Kidney glomerular epithelial cell (primary cell): ENCODE measurements at regions not wholly inside any gene's neighbourhood (a gene's known extent, or its start where the extent isn't known, plus 50 kb on each side); places are given as distances from the start of the nearest gene placed in this dataset.

Experiments used
- DNase-seq: peaks from one replicate; lab custom pipeline; 2025; lab: John Stamatoyannopoulos, UW

DNA sequence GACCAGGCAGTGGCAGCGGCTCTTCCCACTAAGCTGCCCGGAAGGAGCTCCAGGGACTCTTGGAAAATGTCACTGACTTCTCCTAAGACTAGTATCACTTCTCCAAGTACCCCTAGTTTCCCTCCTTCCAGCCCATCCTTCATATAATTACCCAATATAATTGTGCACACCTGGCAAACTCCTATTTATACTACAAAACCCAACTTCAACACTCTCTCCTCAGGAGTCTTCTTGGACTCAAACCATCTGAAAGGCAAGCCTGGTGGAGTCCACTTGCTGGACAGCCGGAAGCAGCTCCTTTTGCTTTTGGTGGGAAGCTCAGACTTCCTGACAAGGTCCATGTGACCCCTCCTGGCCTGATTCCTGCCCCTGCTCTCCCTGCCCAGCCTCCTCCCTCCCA is 955.9 kb downstream of the TBC1D22A start:
- DNase-seq, result no peak

DNA sequence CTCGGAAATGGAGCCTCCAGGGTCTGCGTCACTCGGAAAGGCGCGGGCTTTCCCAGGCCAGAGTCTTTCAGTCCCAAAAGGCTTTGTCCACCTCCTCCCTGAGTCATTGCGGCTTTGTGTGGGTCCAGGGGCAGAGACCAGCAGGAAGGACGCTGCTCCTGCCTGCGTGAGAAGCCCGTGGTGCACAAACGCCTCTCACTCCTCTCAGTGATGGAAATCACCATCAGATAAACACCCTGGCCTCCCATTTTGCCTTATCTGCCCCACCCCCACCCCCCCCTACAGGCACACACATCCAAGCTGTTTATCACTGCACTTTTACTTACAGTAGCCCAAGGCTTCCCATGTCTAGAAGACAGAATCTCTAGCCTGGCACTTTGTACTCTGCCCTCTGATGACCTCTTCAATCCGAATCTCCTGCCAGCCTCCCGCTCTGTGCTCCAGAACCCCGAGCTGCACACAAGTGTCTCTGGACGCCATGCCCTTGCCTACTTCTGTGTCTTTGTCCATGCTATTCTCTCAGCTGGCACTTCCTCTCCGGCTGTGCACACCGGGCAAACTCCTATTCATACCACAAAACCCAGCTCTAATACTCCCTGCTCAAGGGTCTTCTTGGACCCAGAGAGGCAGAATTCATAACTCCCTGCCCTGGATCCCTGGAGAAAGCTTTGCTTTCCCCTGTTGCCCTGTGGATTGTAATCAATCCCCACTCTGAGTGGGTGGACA is 954.6 kb downstream of the TBC1D22A start:
- DNase-seq, result no peak

DNA sequence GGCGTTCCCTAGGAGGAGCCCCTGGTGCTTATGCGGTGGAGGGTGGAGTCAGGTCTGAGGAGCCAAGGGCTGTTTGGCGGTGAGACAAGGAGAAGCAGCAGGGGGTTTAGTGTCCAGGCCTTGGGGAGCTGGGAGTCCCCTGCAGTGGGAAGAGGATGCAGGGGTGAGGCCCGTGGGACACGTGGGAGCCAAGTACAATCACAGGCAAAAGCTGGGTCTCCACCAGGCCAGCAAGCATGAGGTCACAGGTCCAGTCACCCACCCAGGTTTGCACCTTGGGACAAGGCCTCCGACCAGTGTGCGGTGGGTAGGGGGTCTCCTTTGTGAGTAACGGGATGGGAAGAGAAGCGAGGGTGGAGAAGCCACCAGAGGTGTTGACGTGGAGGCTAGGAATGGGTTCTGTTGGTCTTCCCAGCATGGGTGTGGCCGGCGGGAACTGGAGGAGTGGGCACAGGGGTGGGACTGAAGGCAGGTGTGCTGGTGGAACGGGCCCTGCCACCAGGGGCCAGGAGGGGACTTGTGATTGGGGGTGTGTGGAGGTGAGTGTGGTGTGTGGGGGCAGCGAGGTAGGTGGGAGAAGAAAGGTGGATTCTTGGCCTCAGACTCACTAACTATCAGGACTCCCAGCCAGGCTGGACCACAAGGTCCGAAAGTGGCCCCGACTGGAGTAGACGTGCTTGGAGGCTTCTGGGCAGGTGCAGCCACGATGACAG is 953.6 kb downstream of the TBC1D22A start:
- DNase-seq, result no peak

DNA sequence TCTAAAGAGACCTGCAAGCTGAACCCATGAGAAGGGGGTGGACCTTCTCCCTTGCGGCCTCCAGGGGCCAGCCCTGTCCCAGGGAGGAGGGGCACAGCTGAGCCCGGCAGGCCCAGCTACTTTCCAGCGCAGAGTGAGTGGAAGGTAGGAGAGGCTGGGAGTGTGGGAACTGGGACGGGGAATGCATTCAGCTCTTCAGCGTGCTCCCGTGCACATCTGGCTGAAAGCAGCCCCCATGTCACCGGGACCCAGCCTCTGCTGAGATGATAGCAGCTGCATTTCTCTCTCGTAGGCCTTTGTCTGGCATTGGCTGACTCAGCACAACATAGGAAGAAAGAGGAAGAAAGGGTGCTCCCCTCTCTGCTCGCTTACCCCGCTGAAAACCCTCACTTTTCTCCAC is 951.5 kb downstream of the TBC1D22A start:
- no peak for DNase-seq

DNA sequence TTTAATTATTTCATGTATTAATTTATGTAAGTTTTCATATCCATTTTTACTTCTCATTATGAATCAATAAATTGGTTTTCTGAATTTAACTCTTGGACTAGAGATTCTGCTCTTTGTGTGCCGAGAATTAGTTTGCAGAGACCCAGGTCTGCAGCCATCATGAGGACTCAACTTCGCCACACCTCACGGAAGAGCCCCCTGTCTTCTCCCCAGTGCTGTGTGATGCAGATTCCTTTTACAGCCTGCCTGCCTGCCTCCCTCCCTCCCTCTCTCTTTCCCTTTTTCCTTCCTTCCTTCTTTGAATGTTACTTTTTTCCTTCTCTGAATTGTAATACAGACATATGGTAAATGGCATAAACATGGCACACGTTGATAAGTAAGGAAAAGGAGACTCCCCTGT is 947.7 kb downstream of the TBC1D22A start:
- DNase-seq, result no peak

DNA sequence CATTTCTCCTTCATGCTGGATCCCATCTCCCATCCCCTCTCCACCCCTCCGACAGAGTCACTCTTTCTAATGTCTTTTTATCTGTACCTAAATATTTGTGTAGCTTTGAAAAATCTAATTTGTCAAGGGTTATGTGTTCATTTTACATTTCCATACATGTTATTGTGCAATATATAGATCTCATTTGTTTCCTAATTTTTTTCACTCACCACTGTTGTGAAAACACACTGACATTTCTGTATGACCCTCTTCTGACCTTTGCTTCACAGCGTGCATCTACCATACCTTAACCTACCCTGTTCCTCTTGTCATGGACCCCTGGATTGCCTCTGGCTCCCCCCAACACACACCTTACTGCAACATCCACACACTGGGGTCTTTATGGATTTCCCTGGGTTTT is 942.9 kb downstream of the TBC1D22A start:
- DNase-seq, result no peak

DNA sequence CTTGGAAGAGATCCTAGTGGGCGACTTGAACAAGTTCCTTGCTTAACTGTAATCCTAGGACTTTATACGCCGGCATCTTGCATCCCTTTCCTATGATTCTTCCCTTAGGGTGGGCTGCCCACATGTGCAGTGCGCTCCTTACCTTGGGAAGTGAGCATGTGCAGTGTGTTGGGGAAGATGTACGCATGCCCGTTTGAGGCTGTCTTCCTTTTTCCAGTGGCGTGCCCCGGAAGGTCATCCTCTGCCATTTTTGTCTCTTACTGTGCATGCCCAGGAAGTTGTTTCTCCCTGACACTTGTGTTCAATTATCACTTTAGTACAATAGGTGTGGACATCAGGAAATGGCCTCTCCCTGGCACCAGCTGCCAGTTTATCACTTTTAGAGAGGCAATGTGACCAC is 936.5 kb downstream of the TBC1D22A start:
- DNase-seq, result no peak

DNA sequence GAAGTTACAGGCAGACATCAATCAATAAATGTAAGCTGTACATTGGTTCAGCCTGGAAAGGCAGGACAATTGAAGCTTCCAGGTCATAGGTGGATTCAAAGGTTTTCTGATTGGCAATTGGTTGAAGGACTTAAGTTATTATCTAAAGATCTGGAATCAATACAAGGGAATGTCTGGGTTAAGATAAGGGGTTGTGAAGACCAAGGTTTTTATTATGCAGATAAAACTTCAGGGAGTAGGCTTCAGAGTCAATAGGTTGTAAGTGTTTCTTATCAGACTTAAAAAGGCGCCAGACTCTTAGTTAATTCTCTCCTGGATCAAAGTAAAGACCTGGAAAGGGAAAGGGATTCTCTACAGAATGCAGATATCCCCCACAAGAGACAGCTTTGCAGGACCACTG is 935.4 kb downstream of the TBC1D22A start:
- no peak for DNase-seq

DNA sequence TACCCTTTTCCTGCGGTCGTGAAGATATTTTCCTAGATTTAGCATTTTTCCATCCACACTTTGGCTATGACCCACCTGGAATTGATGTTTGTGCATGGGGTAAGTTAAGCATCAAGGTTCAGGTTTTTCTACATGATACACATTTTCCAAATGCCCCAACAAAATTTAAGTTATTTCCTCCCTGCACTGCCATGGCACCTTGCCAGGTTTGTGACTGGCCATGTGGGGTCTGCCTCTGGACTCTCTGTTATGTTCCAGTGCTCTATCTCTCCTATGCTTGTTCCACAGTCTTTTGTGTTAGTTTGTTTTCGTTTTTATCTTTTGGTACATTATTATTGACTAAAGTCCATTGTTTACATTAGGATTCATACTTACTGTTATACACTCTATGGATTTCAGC is 934.3 kb downstream of the TBC1D22A start:
- DNase-seq, result no peak

DNA sequence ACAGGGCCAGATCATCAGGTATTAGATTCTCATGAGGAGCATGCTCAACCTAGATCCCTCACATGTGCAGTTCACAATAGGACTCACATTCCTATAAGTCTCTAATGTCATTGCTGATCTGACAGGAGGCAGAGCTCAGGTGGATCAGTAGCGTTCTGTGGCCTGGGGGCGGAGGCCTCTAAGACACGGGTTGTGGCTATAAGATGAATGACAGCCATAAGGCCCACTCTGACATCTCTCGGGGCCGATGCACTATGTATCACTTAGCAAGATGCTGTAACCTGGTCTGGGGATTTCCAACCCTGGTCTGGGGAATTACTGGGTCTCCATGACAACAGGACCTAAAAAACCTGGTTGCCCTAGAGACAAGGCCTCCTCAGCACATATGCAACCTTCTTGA is 932.7 kb downstream of the TBC1D22A start:
- DNase-seq, result no peak

DNA sequence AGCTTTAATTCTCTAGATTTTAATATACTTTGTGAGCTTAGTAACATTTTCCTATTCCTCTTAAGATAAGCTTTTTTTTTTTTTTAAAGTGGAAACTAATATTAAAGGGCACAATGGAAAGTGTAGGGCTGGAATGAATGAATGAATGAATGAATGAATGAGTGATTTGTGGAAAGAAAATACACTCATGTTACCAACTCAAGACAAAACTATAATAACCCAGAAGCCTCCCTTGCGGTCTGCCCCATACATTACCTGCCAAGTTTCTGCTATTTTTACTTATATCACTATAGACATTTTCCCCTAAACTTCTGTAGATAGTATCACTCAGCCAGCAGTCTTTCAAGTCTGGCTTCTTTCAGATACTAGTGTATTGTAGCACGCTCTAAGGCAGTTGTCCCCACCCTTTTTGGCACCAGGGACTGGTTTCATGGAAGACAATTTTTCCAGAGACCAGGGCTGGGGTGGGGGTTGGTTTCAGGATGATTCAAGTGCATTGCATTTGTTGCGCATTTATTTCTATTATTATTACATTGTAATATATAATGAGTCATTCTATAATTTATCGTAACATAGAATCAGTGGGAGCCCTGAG is 932.2 kb downstream of the TBC1D22A start:
- no peak for DNase-seq

DNA sequence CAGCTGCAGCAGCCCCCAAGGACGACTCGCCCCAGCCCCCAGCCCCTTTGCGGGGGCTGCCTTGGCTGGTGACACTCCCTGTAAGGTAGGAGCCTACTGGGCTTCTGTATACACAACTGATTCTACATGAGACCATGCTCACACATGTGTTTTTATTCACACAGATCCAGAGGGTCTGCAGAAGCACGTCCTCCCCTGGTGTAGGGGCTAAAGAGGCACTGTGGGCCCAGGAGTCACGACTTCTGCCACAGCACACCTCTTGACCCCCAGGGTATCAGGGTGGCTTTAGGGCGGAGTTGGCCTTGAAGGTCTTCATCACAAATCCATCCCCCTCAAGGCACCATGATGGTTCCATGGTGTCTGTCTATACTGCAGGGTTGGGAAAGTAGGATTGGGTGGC is 931.2 kb downstream of the TBC1D22A start:
- no peak for DNase-seq

DNA sequence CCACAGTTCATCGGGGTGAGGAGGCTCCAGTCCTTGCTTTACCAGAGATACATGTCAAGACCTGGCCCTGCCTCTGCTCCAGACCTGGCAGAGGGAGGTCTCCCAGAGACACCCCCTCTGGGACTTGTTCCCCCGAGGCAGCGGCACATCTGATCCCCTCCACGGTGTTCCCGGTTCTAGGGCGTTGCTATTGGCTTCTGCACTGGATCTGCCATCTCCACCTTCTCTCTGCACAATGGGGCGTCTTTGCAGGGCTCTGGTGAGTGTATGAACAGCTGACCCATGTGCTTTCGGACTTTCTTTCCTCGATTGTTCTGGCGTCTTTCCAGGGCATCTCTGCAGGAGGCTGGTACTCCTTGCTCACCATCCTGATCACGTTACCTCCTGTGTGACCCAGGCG is 930.4 kb downstream of the TBC1D22A start:
- no peak for DNase-seq

DNA sequence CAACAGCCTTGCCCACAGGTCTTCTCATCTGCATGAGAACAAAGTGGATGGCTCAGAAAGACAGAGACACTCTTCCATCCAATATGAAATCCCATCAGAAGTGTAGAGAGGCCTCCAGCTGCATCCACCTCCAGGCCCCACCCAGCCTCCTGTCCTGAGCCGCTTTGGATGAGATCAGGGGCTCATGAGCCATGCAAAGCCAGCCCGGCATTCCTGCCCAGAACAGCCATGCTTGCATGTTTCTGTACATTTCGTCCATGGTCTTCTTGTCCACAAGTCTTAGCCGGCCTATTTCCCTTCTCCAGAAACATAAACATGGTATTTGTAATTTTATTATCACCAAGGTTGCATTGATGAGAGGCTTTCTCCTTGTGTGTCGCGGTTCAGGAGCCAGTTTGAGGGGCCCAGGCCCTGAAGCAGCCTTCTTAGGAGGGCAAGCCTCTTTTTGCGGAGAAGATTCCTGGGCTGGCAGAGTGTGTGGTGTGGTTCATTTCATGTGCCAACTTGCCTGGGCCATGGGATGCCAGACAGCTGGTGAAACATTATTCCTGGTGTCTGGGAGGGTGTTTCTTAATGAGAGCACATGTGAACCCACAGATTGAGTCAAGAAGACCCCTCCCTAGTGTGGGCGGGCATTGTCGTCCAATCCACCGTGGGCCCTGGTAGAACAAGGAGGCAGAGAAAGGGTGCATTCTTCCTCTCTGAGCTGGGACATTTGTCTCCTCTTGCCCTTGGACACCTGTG is 928.9 kb downstream of the TBC1D22A start:
- DNase-seq, result no peak

DNA sequence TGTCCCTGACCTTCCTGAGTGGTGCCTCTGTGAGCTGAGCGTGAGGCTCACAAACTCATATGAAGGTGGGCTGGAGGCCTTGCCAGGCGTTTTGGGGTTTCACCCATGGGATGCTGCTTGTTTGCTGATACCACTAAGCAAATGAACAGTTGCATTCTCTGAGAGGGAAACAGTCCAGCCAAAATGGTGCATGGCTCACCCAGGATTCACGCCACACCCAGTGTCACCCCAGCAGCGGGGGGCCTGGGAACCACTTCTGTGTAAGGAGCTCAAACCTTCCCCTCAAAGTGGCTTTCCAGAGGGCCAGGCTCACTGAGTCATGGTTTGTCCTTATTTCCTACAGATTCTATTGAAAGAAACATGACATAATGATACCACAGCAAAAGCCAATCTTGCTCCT is 928.1 kb downstream of the TBC1D22A start:
- DNase-seq, result no peak

DNA sequence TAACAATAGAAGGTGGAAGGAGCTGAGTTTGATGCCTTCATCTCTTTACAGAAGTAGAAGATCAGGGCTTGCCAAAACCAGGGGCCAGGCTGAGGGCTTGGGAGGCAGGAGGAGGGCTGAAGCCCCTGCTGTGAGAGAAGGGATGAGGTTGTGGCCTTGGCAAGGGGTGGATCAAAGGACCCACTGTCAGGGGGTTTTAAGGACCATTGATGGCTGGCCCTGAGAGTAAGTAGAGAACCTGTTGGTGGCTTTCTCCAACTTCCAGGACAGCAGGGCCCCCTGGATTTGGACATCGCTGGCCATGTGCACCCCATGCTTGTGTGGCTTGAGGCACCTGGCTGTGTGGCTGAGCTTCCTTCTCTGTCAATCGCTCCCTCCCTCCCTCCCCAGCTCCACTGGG is 927.7 kb downstream of the TBC1D22A start:
- no peak for DNase-seq

DNA sequence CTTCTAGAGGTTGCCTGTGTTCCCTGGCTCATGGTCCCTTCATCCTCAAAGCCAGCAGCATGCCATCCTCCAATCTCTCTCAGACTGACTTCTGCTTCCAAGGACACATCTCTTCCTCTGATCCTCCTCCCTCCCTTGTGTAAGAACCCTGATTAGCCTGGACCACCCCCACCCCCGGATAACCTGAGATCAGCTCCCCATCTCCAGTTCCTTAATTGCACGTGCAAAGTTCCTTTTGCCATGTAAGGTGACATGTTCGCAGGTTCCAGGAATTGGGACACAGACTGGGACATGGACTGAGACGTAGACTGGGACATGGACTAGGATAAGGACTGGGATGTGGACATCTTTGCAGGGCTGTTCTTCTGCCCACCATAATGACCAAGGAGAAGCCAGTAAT is 925.3 kb downstream of the TBC1D22A start:
- no peak for DNase-seq

DNA sequence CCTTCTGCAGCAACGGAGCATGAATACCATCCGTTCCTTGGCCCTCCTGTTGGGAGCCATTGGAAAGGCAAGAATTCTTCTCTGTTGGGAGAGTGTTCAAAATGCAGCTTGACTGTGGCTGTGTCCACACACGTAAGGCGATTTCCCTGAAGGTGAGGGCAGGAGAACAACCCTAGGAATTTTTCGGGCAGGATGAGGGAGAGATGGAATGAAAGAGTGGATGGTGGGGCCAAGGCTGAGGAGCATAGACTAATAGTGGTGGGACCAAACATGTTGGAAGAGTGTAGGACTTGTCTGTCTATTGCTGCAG is 924.9 kb downstream of the TBC1D22A start:
- DNase-seq, result no peak

DNA sequence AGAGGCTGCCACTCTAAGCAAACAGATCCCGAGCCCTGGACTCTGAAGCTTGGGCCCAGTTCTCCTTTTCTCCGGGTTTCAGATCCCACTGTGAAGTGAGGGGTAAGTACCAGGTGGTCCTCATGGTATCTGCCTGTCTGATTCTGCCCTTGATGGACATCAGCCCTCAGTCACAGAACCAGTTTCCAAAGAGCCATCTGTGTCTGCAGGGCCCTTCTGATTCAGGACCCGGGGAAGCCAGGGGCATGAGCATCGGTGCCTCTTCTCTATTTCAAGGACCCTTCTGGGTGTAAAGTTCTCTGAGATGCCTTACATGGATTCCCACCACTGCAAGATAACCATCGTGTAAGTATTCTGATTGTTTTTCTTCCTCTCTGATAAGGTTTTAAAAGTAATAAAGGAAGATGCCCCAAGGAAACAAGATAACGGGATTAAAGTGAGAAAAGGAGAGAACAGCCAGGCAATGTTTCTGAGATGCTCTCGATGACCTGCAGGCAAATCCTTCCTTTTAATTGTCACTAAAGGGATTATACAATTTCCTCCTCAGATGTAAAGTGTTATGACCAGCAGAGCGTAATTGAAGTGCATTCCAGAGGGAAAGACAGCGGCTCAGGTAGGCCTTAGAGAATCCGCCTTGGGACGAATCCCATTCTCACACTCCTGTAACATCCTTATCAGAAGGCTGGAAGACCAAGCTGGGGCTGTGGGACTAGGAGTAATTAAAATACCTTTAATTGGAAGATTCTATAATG is 924.3 kb downstream of the TBC1D22A start:
- no peak for DNase-seq

DNA sequence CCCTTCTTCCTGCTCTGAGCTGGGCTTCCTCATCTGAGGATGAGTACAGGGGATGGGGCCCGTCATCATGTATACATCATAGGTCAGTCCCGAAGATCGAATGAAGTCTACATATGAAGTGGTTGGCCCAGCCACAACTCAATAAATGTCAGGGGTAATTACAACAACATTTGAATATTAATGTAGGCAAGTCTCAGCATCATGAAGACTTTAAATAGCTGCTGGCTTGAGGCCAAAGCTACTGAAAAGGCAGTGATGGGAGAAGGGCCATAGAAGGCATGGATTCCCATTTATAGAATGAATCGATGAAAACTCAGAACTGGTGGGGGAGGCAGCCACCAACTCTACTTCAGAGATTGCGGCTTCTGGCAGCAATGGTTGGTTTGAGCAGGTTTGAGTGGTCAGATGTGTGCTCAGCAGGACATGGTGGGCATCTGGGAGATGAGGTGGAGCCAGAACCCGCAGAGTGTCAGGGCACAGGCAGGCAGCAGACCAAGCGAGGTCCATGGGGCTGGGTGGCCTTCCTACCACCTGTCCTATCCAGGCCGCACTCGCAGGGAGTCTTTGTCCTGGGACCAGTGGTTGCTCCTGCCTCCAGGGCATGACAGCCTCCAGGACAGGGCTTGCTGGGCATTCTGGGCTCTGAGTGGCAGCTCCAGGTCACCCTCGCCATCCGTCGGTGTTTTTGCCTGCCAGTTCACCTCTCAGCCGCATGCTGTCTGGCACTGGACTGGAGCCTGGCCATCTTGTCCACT is 919.1 kb downstream of the TBC1D22A start:
- DNase-seq, result no peak

DNA sequence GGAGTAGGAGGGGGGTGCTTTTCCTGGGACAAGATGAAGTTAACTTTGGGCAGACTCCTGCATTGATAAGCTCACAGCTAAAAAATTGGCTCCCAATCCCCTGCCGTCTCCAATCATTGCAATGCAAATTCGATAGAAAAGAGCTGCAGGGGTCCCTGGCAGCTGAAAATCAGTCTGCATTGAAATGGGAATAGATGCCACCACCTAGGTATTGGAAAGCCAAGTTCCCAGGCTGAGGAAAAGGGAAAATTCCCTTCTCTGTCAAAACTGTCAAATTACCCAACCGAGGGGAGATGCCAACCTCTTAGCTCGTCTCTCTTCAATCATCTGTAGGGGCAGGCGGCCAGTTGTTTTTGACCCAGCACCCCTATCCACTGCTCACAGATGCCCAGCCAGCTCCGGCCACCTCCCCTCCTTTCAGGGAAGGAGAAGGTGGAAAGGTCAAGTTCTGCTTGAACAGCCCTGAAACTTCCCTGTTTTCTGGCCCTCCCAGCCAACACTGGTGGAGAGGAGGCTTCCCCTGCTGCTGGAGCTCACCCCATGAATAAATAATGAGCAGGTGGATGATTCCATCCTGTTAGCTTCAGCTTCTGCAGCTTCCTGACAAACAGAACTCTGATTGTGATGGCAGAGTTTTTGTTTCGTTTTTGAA is 916.3 kb downstream of the TBC1D22A start:
- no peak for DNase-seq
